Renal pelvis (tissue), 1 donor: ENCODE measurements at regions not wholly inside any gene's neighbourhood (a gene's known extent, or its start where the extent isn't known, plus 50 kb on each side); places are given as distances from the start of the nearest gene placed in this dataset.
A peak's percentile ranks its signal among the peaks of the same experiment; 100 is the strongest.
"Not testable (repeated sequence)": the region's sequence is repeated elsewhere in the genome, so short reads cannot be mapped to it uniquely, and the experiment has no call there.

Experiments used
- DNase-seq: peaks from one replicate; pipeline ENCODE4 v3.0.0-alpha.2; 2013

GRCh38 chr9:117775591-117775990 lies 71.4 kb downstream of the TLR4 start:
- DNase-seq = no peak

GRCh38 chr9:117777823-117778222 lies 73.6 kb downstream of the TLR4 start:
- DNase-seq = no peak

- DNase-seq = no peak
These were observed 75.6 kb downstream of the TLR4 start for GRCh38 chr9:117779760-117780159.

- DNase-seq = peak; percentile 74
These were observed 79.0 kb downstream of the TLR4 start for GRCh38 chr9:117782931-117783788.

GRCh38 chr9:117783828-117784227 lies 79.6 kb downstream of the TLR4 start:
- no peak for DNase-seq

GRCh38 chr9:117784996-117785395 lies 80.8 kb downstream of the TLR4 start:
- no peak for DNase-seq

- no peak for DNase-seq
These were observed 83.5 kb downstream of the TLR4 start for GRCh38 chr9:117787746-117788145.

GRCh38 chr9:117795271-117795670 lies 91.1 kb downstream of the TLR4 start:
- DNase-seq = no peak

GRCh38 chr9:117796681-117797080 lies 92.5 kb downstream of the TLR4 start:
- no peak for DNase-seq

- DNase-seq = no peak
These were observed 96.2 kb downstream of the TLR4 start for GRCh38 chr9:117800389-117800788.

- DNase-seq = no peak
These were observed 105.5 kb downstream of the TLR4 start for GRCh38 chr9:117809751-117810150.

- DNase-seq = no peak
These were observed 111.1 kb downstream of the TLR4 start for GRCh38 chr9:117815315-117815714.

GRCh38 chr9:117815948-117816347 lies 111.7 kb downstream of the TLR4 start:
- no peak for DNase-seq

GRCh38 chr9:117821954-117822353 lies 117.8 kb downstream of the TLR4 start:
- no peak for DNase-seq

- DNase-seq = no peak
These were observed 119.4 kb downstream of the TLR4 start for GRCh38 chr9:117823576-117823975.

GRCh38 chr9:117825609-117826347 lies 121.6 kb downstream of the TLR4 start:
- DNase-seq = no peak

- no peak for DNase-seq
These were observed 122.6 kb downstream of the TLR4 start for GRCh38 chr9:117826837-117827236.

- no peak for DNase-seq
These were observed 123.3 kb downstream of the TLR4 start for GRCh38 chr9:117827456-117827855.

- DNase-seq = peak; percentile 29
These were observed 124.3 kb downstream of the TLR4 start for GRCh38 chr9:117828466-117828865.

- DNase-seq = no peak
These were observed 131.6 kb downstream of the TLR4 start for GRCh38 chr9:117835798-117836197.

- DNase-seq = no peak
These were observed 135.7 kb downstream of the TLR4 start for GRCh38 chr9:117839862-117840261.

- not testable (repeated sequence) for DNase-seq
These were observed 147.7 kb downstream of the TLR4 start for GRCh38 chr9:117851836-117852461.

GRCh38 chr9:117858561-117858960 lies 154.4 kb downstream of the TLR4 start:
- no peak for DNase-seq
